ENCODE measurements at regions not wholly inside any gene's neighbourhood (a gene's known extent, or its start where the extent isn't known, plus 50 kb on each side); places are given as distances from the start of the nearest gene placed in this dataset.
A peak's percentile ranks its signal among the peaks of the same experiment; 100 is the strongest.
"Not testable (repeated sequence)": the region's sequence is repeated elsewhere in the genome, so short reads cannot be mapped to it uniquely, and the experiment has no call there.

GRCh38 chr13:110001670-110002275 lies 215.4 kb upstream of the IRS2 start:
- no peak overlapping the region for H3K4me3 ChIP-seq (ENCODE audit: low read depth, low read length)
- TF ChIP-seq CTCF (conservative IDR thresholded peaks at IDR 0.05; ENCODE audit: low read depth, low read length) = no peak
- peak; percentile 76 for DNase-seq (ENCODE audit: low read depth)

DNA sequence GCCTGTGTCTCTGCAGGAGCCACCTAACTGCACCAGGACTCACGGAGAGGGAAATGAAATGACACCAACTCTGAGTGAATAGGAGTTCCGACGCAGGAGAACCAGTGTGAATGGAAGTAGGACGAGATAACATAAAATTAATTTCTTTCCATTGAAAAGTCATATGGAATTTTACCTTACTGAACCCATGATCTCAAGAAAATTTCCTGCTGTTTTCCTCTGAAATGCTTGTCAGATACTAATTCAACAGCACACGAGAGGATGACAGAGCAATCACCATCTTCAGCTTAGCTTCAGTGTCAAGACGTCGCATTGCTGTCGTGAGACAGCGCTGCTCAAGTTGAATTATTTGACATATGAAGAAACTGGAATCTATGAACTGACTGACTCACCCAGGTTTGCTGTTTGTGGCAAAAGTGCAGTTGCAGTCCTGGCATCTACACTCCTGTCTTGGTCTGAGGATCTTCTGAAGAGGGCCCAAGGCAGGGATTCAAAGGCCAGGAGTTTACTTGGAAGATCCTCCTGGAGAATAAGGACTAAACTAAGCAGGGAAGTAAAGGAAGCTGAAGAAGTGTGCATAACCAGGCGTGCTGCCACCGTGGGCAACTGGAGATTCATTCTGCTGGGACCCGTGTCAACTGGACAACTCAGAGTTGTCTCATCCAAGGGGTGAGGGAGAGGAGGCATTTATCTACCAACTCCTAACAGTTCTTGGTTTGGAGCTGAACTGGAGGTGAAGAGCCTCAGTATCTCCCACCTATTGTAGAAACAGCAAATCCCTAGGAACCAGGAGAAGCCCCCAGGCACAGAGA lies 214.4 kb upstream of the IRS2 start:
- no peak overlapping the region for H3K4me3 ChIP-seq (ENCODE audit: low read depth, low read length)
- no peak for DNase-seq (ENCODE audit: low read depth)
- no peak for TF ChIP-seq CTCF (conservative IDR thresholded peaks at IDR 0.05; ENCODE audit: low read depth, low read length)

DNA sequence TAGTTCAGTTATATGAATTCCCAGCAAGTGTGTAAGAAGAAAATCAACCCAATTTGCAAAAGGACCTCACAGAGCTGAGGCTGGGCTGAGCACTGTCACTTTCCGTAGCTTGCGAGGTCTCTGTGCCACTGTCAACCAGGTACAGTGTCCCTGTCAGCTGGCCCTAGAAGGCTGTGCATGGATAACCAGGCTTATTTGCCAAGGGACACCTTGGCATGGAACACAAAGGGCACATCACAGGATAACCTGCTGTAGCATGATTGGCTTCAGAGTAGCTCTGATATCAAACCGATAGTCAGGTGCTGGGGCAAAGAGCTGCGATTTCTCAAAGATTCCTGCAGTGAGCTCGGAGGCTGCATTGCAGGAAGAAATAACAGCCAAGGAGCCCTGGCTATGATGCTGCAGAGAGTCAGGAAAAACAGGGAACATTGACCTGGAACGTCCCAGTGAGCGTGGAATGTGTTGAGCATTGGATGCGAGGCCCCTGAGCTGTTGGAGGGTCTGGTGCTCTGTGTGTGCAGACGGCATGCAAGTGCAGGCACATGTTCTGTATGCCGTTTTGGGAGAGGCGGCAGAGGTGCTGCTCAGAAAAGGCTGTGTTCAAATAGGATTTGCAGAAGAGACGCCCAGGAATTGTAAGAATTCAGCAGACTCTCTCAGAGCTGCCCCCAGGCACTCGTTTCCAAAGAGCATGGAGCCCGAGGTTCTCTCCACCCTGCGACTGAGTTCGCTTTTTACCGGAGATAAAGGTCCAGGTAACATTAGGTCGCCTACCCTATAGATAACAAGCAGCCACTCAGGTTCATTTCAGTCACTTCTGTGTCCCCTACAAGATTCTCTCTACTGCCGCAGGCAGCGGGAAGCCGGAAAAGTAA lies 213.5 kb upstream of the IRS2 start:
- TF ChIP-seq CTCF (conservative IDR thresholded peaks at IDR 0.05; ENCODE audit: low read depth, low read length) = no peak
- DNase-seq (ENCODE audit: low read depth) = no peak
- H3K4me3 ChIP-seq (ENCODE audit: low read depth, low read length) = no peak overlapping the region

- no peak overlapping the region for H3K4me3 ChIP-seq (ENCODE audit: low read depth, low read length)
- peak; percentile 19 for TF ChIP-seq CTCF (conservative IDR thresholded peaks at IDR 0.05; ENCODE audit: low read depth, low read length)
- peak; percentile 84 for DNase-seq (ENCODE audit: low read depth)
Measured at GRCh38 chr13:109998684-109999533, 212.5 kb upstream of the IRS2 start.

DNA sequence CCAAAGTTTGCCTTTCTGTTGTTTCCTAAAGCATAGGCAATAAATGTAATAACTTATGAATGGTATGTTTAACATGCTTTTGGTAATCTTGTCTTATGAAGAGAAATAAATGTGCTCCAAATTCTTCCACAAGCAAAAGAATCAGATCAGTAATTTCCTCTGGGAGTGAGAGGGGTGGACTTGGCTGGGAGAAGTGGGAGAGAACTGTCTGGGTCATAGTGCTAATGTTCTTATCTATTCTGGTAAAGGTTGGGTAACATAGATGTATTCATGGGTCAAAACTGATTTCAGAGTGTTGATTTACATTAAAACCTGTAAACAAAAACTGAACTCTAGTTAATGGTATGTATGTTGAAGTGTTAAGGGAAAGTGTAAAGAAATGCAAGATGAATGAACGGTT lies 211.7 kb upstream of the IRS2 start:
- no peak for DNase-seq (ENCODE audit: low read depth)
- TF ChIP-seq CTCF (conservative IDR thresholded peaks at IDR 0.05; ENCODE audit: low read depth, low read length) = no peak

DNA sequence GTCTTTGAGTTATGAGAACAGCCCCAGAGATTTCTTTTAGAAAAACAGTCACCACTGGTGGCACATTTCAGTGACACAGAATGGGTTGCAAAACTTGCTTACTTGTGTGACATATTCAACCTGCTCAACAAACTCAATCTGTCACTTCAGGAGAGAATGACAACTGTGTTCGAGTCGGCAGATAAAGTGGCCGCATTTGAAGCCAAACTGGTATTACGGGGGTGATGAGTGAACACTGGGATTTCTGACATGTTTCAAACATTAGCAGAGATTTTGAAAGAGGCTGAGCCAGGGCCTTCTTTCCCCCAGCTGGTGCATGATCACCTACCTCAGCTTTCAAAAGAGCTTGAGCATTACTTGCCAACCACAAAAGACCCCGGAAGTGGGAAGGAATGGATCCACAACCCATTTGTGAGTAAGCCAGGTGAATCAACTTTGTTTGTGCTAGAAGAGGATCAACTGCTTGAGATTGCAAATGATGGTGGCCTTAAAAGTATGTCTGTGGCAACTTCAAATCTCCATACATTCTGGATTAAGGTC lies 210.7 kb upstream of the IRS2 start:
- H3K4me3 ChIP-seq (ENCODE audit: low read depth, low read length); DNase-seq (ENCODE audit: low read depth): not testable (repeated sequence)

More for the DNA sequence above, 211.7 kb upstream of the IRS2 start:
- H3K4me3 ChIP-seq (ENCODE audit: low read depth, low read length) = no peak overlapping the region
